ENCODE measurements at regions not wholly inside any gene's neighbourhood (a gene's known extent, or its start where the extent isn't known, plus 50 kb on each side); places are given as distances from the start of the nearest gene placed in this dataset.

GRCh38 chr1:181206979-181207790 is 118.7 kb downstream of the IER5 start:
- TF ChIP-seq, protein P1, sequence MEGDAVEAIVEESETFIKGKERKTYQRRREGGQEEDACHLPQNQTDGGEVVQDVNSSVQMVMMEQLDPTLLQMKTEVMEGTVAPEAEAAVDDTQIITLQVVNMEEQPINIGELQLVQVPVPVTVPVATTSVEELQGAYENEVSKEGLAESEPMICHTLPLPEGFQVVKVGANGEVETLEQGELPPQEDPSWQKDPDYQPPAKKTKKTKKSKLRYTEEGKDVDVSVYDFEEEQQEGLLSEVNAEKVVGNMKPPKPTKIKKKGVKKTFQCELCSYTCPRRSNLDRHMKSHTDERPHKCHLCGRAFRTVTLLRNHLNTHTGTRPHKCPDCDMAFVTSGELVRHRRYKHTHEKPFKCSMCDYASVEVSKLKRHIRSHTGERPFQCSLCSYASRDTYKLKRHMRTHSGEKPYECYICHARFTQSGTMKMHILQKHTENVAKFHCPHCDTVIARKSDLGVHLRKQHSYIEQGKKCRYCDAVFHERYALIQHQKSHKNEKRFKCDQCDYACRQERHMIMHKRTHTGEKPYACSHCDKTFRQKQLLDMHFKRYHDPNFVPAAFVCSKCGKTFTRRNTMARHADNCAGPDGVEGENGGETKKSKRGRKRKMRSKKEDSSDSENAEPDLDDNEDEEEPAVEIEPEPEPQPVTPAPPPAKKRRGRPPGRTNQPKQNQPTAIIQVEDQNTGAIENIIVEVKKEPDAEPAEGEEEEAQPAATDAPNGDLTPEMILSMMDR (conservative IDR thresholded peaks at IDR 0.05; ENCODE audit: low read length): no peak
- no peak for TF ChIP-seq EZH2phosphoT487 (IDR thresholded peaks at IDR 0.05; ENCODE audit: borderline replicate concordance, low read depth, low read length)
